Ishikawa (cell line): ENCODE measurements at regions not wholly inside any gene's neighbourhood (a gene's known extent, or its start where the extent isn't known, plus 50 kb on each side); places are given as distances from the start of the nearest gene placed in this dataset.

ENCODE experiments used
- MAX ChIP-seq: IDR thresholded peaks from 2 replicates; pipeline ENCODE4 v1.6.1; 2012
- YY1 ChIP-seq: IDR thresholded peaks from 2 replicates; pipeline ENCODE4 v1.6.1; 2012; ENCODE audit warnings: low read depth

- TF ChIP-seq MAX (no peak), YY1 (no peak)
These were observed 293.6 kb downstream of the SHQ1 start for GRCh38 chr3:72554689-72555088.
